HEK293 (cell line): ENCODE measurements at regions not wholly inside any gene's neighbourhood (a gene's known extent, or its start where the extent isn't known, plus 50 kb on each side); places are given as distances from the start of the nearest gene placed in this dataset.

ENCODE experiments used
- CTCF ChIA-PET: fragments of 350-600 bp; formaldehyde crosslinking; extraction: SDS; loops from one replicate; lab custom pipeline; 2021; ENCODE audit warnings: antibody characterized with exemption; lab: Yijun Ruan, JAX
- POLR2A ChIA-PET: fragments of 300-600 bp; formaldehyde crosslinking; extraction: SDS; loops from one replicate; lab custom pipeline; 2020; ENCODE audit warnings: antibody characterized with exemption, inconsistent platforms; lab: Yijun Ruan, JAX
- H3K27ac ChIP-seq: fragments of 200-500 bp; sonication (Bioruptor generic); 2 replicates; pipeline ENCODE4 v1.5.1; 2014; ENCODE audit warnings: low read depth, low read length, control low read depth, inconsistent platforms; ENCODE audit errors: extremely low read depth
- H3K36me3 ChIP-seq, 2 experiments: fragments of 200-500 bp in 1 of 2; sonication (Bioruptor generic) in 1 of 2; 1 replicate in 1 of 2; 2 replicates in 1 of 2; pipeline ENCODE4 v1.5.1; 2014 to 2017; ENCODE audit warnings: inconsistent platforms in 2 of 2, low read length in 2 of 2; ENCODE audit not compliant: control insufficient read depth in 2 of 2, insufficient read depth in 1 of 2
- H3K4me1 ChIP-seq: fragments of 200-500 bp; sonication (Bioruptor generic); 2 replicates; pipeline ENCODE4 v1.5.1; 2014; ENCODE audit warnings: mild to moderate bottlenecking, low read length, inconsistent platforms; ENCODE audit not compliant: control insufficient read depth, insufficient read depth
- H3K4me3 ChIP-seq: 2 replicates; pipeline ENCODE4 v1.5.1; 2011; ENCODE audit warnings: low read depth, mild to moderate bottlenecking, control low read depth, low read length, moderate library complexity
- H3K9me3 ChIP-seq: fragments of 200-500 bp; sonication (Bioruptor generic); 2 replicates; pipeline ENCODE4 v1.5.1; 2014; ENCODE audit warnings: low read depth, low read length, inconsistent platforms; ENCODE audit not compliant: control insufficient read depth, insufficient read depth
- GFI1B ChIP-seq: fragments of 450-650 bp; formaldehyde crosslinking; IDR thresholded peaks from 2 replicates; pipeline ENCODE4 v1.5.1; 2016; ENCODE audit warnings: missing biosample characterization, missing genetic modification characterization
- INSM2 ChIP-seq: fragments of 450-650 bp; formaldehyde crosslinking; IDR thresholded peaks from 2 replicates; pipeline ENCODE4 v1.5.1; 2016; ENCODE audit warnings: missing biosample characterization, missing genetic modification characterization
- MEIS1 ChIP-seq: sonication (generic); formaldehyde crosslinking; IDR thresholded peaks from 2 replicates; pipeline ENCODE4 v1.8.1; 2022; ENCODE audit warnings: missing genetic modification reagents, mild to moderate bottlenecking, borderline replicate concordance
- PBX3 ChIP-seq: sonication (generic); formaldehyde crosslinking; IDR thresholded peaks from 2 replicates; pipeline ENCODE4 v1.8.1; 2022; ENCODE audit warnings: mild to moderate bottlenecking, moderate library complexity, missing genetic modification reagents
- TCF7L2 ChIP-seq: IDR thresholded peaks from 2 replicates; pipeline ENCODE4 v1.6.1; 2011; ENCODE audit warnings: low read depth, mild to moderate bottlenecking, inconsistent platforms, low read length, moderate library complexity, borderline replicate concordance
- TRIM28 ChIP-seq: IDR thresholded peaks from 2 replicates; pipeline ENCODE4 v1.6.1; 2011; ENCODE audit warnings: low read length, control low read depth, borderline replicate concordance
- ZFP37 ChIP-seq: fragments of 450-650 bp; formaldehyde crosslinking; IDR thresholded peaks from 2 replicates; pipeline ENCODE4 v1.5.1; 2016; ENCODE audit warnings: missing biosample characterization, missing genetic modification characterization
- ZNF132 ChIP-seq: fragments of 450-650 bp; formaldehyde crosslinking; IDR thresholded peaks from 2 replicates; pipeline ENCODE4 v1.5.1; 2017; ENCODE audit warnings: missing biosample characterization, missing genetic modification characterization, borderline replicate concordance
- ZNF133 ChIP-seq: fragments of 450-650 bp; formaldehyde crosslinking; IDR thresholded peaks from 2 replicates; pipeline ENCODE4 v1.5.1; 2016; ENCODE audit warnings: missing biosample characterization, missing genetic modification characterization
- ZNF239 ChIP-seq: fragments of 450-650 bp; formaldehyde crosslinking; IDR thresholded peaks from 2 replicates; pipeline ENCODE4 v1.5.1; 2016; ENCODE audit warnings: missing biosample characterization, missing genetic modification characterization
- ZNF394 ChIP-seq: fragments of 450-650 bp; formaldehyde crosslinking; IDR thresholded peaks from 2 replicates; pipeline ENCODE4 v1.5.1; 2016; ENCODE audit warnings: missing biosample characterization, missing genetic modification characterization, mild to moderate bottlenecking, moderate library complexity, borderline replicate concordance
- ZNF416 ChIP-seq: fragments of 450-650 bp; formaldehyde crosslinking; IDR thresholded peaks from 2 replicates; pipeline ENCODE4 v1.5.1; 2016; ENCODE audit warnings: missing biosample characterization, missing genetic modification characterization
- ZNF530 ChIP-seq: fragments of 450-650 bp; formaldehyde crosslinking; IDR thresholded peaks from 2 replicates; pipeline ENCODE4 v1.5.1; 2016; ENCODE audit warnings: low read depth, missing biosample characterization, missing genetic modification characterization
- ZNF560 ChIP-seq: fragments of 450-650 bp; formaldehyde crosslinking; IDR thresholded peaks from 2 replicates; pipeline ENCODE4 v1.5.1; 2017; ENCODE audit warnings: missing biosample characterization, missing genetic modification characterization, borderline replicate concordance
- ZNF596 ChIP-seq: fragments of 450-650 bp; IDR thresholded peaks from 2 replicates; pipeline ENCODE4 v1.5.0; 2018; ENCODE audit warnings: missing biosample characterization, mild to moderate bottlenecking, missing genetic modification characterization, moderate library complexity
- ZNF658 ChIP-seq: fragments of 450-650 bp; formaldehyde crosslinking; IDR thresholded peaks from 2 replicates; pipeline ENCODE4; 2016; ENCODE audit warnings: missing biosample characterization, missing genetic modification characterization
- ZNF692 ChIP-seq: fragments of 450-650 bp; formaldehyde crosslinking; IDR thresholded peaks from 2 replicates; pipeline ENCODE4 v1.5.1; 2016; ENCODE audit warnings: missing biosample characterization, missing genetic modification characterization
- ZNF707 ChIP-seq: fragments of 450-650 bp; formaldehyde crosslinking; IDR thresholded peaks from 2 replicates; pipeline ENCODE4 v1.5.1; 2016; ENCODE audit warnings: missing biosample characterization, missing genetic modification characterization
- ZNF768 ChIP-seq: fragments of 450-650 bp; formaldehyde crosslinking; IDR thresholded peaks from 2 replicates; pipeline ENCODE4 v1.5.1; 2018; ENCODE audit warnings: missing biosample characterization, mild to moderate bottlenecking, missing genetic modification characterization
- ZSCAN4 ChIP-seq: fragments of 450-650 bp; formaldehyde crosslinking; IDR thresholded peaks from 2 replicates; pipeline ENCODE4 v1.5.1; 2017; ENCODE audit warnings: missing biosample characterization, missing genetic modification characterization
- TF ChIP-seq, protein P1 (sequence below): fragments of 450-650 bp; IDR thresholded peaks from 2 replicates; pipeline ENCODE4 v1.5.1; 2018; ENCODE audit warnings: missing biosample characterization, missing genetic modification characterization

DNA sequence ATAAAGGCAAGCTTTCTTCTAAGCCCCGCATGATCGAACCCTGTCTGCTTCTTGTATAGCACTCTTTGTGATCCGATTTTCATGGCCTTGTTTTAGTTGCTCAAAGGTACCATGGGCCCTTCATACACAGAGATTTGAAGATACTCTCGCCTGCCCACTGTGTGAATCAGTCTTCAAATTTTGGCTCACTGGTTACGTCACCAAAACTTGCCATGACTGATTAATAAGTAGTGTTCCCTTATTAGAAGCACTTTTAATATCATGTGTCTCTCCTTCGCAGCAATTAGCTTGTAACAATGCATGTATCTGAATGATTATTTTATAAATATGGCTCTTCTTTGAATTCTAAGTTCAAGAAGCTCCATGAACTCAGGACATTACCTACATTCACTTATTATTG is 880.5 kb downstream of the STPG2 start (continued):
- TF ChIP-seq MEIS1 (no peak), ZNF707 (tag by site-specific recombination) (no peak), GFI1B (no peak), ZNF768 (tag by site-specific recombination) (no peak), ZNF239 (no peak), ZNF132 (tag by site-specific recombination) (no peak), PBX3 (no peak)

GRCh38 chr4:97270051-97270450 is 873.2 kb downstream of the STPG2 start:
- Histone ChIP-seq H3K36me3 (no peaks in the 10 kb centered on the region), H3K9me3 (no peaks in the 10 kb centered on the region), H3K4me3 (no peak overlapping the region), H3K27ac (no peak overlapping the region), H3K4me1 (no peaks in the 10 kb centered on the region)
- ChIA-PET CTCF (interaction anchor here (0.7 kb wide), 1 partner anchor 191 kb away, joined by 4 read pairs; no protein-coding TSS in a partner anchor), POLR2A (no interaction called here)
- TF ChIP-seq ZNF596 (tag by site-specific recombination) (no peak), ZNF133 (no peak), TCF7L2 (no peak), PBX3 (no peak), ZNF560 (tag by site-specific recombination) (no peak), ZNF658 (no peak), ZNF416 (tag by site-specific recombination) (no peak), ZNF394 (no peak), TRIM28 (no peak), INSM2 (no peak), ZFP37 (tag by site-specific recombination) (no peak), ZSCAN4 (tag by site-specific recombination) (no peak), ZNF692 (tag by site-specific recombination) (no peak), ZNF530 (tag by site-specific recombination) (no peak)
- TF ChIP-seq, protein P1, sequence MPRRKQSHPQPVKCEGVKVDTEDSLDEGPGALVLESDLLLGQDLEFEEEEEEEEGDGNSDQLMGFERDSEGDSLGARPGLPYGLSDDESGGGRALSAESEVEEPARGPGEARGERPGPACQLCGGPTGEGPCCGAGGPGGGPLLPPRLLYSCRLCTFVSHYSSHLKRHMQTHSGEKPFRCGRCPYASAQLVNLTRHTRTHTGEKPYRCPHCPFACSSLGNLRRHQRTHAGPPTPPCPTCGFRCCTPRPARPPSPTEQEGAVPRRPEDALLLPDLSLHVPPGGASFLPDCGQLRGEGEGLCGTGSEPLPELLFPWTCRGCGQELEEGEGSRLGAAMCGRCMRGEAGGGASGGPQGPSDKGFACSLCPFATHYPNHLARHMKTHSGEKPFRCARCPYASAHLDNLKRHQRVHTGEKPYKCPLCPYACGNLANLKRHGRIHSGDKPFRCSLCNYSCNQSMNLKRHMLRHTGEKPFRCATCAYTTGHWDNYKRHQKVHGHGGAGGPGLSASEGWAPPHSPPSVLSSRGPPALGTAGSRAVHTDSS (tag by site-specific recombination) = no peak
- TF ChIP-seq, all 188 proteins: peak for 0
